ENCODE measurements at regions not wholly inside any gene's neighbourhood (a gene's known extent, or its start where the extent isn't known, plus 50 kb on each side); places are given as distances from the start of the nearest gene placed in this dataset.

DNA sequence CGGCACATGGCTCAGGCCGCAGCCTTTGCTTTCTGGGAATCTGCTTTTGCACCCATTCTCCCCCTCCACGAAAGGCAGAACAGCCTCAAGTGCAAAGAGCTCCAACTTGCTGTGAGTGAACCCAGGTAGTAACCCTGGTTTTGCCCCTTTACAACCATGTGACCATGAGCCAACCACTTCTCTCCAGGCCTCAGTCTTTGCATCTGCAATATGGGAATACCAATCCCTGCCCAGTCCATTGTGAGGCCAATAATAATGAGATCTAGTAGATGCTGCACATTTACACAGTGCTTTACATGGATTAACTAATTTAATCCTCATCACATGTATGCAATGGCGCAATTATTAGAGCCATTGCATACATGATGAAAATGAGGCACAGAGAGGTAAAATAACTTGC lies 108.9 kb upstream of the MYL2 start:
- TF ChIP-seq, protein P1, sequence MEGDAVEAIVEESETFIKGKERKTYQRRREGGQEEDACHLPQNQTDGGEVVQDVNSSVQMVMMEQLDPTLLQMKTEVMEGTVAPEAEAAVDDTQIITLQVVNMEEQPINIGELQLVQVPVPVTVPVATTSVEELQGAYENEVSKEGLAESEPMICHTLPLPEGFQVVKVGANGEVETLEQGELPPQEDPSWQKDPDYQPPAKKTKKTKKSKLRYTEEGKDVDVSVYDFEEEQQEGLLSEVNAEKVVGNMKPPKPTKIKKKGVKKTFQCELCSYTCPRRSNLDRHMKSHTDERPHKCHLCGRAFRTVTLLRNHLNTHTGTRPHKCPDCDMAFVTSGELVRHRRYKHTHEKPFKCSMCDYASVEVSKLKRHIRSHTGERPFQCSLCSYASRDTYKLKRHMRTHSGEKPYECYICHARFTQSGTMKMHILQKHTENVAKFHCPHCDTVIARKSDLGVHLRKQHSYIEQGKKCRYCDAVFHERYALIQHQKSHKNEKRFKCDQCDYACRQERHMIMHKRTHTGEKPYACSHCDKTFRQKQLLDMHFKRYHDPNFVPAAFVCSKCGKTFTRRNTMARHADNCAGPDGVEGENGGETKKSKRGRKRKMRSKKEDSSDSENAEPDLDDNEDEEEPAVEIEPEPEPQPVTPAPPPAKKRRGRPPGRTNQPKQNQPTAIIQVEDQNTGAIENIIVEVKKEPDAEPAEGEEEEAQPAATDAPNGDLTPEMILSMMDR (conservative IDR thresholded peaks at IDR 0.05; ENCODE audit: low read depth) = no peak
- H3K27ac ChIP-seq = no peak overlapping the region
- CTCF ChIA-PET = no interaction called here
- DNase-seq (ENCODE audit: low spot score) = no peak
- POLR2A ChIA-PET (ENCODE audit: low non-redundant PET) = no interaction called here

DNA sequence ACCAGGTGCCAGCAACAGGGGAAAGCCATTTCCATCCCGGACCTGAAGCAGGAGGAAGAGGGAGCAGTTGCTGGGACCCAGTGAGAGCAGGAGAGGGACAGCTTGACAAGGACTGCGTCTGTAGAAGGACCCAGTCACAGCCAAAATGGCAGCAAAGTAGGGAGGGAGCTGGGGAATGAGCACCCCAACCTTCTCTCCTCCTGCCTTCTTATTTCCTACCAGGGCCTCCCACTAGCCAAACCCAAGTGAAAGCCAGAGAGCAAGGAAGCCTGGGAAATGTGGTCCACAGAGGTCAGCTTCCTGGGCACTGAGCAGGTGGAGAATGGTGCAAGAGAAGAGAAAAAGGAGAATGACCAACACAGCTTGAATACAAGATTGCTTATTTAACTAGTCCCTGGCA lies 108.5 kb upstream of the MYL2 start:
- TF ChIP-seq, protein P1 (conservative IDR thresholded peaks at IDR 0.05; ENCODE audit: low read depth) = no peak
- POLR2A ChIA-PET (ENCODE audit: low non-redundant PET) = interaction anchor here (0.6 kb wide), 1 partner anchor 294 kb away, joined by 3 read pairs; no protein-coding TSS in a partner anchor

DNA sequence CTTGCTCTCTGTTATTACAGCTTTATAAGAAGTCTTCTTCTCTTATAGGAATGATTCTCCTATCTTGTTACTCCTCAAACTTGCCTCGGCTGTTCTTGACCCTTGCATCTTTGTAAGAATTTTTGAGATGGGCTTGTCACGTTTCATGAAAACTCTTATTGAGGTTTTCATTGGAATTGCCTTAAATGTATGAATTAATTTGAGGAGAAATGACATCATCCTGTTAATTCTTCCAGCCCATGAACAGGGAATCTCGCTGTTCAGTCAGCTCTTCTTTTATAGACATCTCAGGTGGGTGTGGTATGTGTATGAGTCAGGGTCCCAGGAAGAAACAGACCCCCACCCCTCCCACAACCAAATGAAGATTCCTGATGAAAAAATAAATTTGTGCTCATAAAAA lies 107.1 kb upstream of the MYL2 start:
- TF ChIP-seq, protein P1 (conservative IDR thresholded peaks at IDR 0.05; ENCODE audit: low read depth) = no peak
- no peak overlapping the region for H3K27ac ChIP-seq
- CTCF ChIA-PET = no interaction called here
- POLR2A ChIA-PET (ENCODE audit: low non-redundant PET) = no interaction called here
- DNase-seq (ENCODE audit: low spot score) = no peak

More for the DNA sequence above, 108.5 kb upstream of the MYL2 start:
- no peak for DNase-seq (ENCODE audit: low spot score)
- CTCF ChIA-PET = no interaction called here
- H3K27ac ChIP-seq = no peak overlapping the region

DNA sequence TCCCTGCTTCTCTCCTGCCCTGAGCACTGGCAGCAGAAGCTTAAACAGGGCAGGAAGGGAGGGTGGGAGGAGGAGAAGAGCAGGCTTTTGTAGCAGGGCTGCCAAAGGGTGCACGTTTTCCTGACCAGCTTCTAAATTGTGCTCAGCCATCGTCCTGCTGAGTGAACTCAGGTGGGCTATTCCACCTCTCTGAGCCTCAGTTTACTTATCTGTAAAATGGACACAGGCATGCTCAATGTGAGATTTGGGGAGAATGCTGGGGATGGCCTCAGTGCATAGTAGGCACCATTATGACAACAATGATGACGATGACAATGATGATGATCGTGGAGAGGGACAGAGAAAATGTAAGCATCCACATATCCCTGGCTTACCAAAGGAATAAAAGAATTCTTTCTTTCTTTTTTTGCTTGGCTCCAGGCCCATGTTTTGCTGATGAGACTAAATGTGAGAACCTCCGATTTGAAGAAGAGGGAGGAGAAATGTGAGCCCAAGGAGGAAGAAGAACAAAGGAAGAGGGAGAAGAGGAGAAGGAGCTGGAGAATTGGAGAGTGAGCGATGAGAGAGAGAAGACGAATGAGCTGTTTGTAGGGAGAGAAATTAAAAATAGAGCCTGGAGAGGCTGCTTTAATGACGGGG lies 105.5 kb upstream of the MYL2 start:
- CTCF ChIA-PET = interaction anchor here (0.8 kb wide), 1 partner anchor 131 kb away, joined by 3 read pairs; no protein-coding TSS in a partner anchor
- TF ChIP-seq, protein P1 (conservative IDR thresholded peaks at IDR 0.05; ENCODE audit: low read depth) = no peak
- DNase-seq (ENCODE audit: low spot score) = no peak
- no peak overlapping the region for H3K27ac ChIP-seq
- POLR2A ChIA-PET (ENCODE audit: low non-redundant PET) = interaction anchor here (0.6 kb wide), 1 partner anchor 20 kb away, joined by 3 read pairs; no protein-coding TSS in a partner anchor

DNA sequence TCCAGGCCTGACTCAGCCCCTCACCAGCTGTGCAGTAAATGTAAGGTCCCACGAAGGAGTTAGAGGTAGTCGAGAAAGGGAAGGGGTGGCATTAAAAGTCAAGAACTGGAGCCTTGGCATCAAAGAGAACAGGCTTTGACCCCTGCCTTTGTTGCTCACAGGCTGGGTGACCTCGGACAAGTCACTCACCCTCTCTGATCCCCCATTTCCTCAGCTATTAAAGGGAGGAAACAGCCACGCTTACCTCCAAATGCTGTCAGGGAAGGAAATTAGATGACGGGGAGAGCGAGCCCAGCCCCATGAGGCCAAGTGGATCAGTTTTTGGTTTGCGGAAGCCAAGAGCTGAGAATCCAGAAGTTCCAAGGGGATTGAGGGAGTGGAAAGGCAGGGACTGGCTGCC lies 104.9 kb upstream of the MYL2 start:
- ChIA-PET CTCF (interaction anchor here (0.6 to 0.8 kb wide), 3 partner anchors 117 to 132 kb away, joined by 3 read pairs; no protein-coding TSS in a partner anchor), POLR2A (ENCODE audit: low non-redundant PET) (interaction anchor here (0.6 kb wide), 1 partner anchor 19 kb away, joined by 3 read pairs; no protein-coding TSS in a partner anchor)
- no peak for DNase-seq (ENCODE audit: low spot score)
- H3K27ac ChIP-seq = no peak overlapping the region
- TF ChIP-seq, protein P1 (conservative IDR thresholded peaks at IDR 0.05; ENCODE audit: low read depth) = no peak

DNA sequence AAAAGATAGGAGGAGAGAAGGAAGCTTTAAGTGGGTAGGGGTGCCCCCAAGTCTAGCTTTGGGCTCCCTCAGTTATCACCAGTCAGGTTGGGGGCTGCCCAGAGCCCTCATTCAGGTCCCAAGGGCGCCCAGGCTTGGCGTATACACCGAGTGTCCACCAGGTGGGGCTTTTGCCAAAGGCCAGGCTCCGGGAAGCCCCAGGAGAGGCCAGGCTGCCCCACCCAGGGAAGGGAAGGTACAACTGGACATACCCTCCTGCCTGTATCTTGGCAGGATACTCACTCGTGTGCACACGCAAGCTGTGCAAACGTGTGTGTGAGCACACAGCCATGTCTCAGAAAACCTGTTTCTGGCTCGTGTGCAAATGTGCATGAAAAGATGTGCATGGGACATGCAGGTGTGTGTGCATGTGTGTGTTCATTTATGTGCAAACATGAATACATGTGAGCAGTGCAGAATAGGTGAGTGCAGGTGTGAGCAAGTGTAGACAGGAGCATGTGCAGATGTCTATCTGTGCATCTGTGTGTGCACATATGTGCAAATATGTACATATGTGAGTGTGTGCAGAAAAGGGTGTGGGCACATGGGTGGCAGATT lies 103.9 kb upstream of the MYL2 start:
- H3K27ac ChIP-seq = no peak overlapping the region
- POLR2A ChIA-PET (ENCODE audit: low non-redundant PET) = no interaction called here
- peak; percentile 82 for DNase-seq (ENCODE audit: low spot score)
- TF ChIP-seq, protein P1 (conservative IDR thresholded peaks at IDR 0.05; ENCODE audit: low read depth) = peak; percentile 89
- CTCF ChIA-PET = interaction anchor here (0.6 to 1.4 kb wide), 3 partner anchors 20 to 97 kb away, joined by 3 to 5 read pairs (median 3); no protein-coding TSS in a partner anchor

Data from RWPE1 (cell line).